CD4-positive, alpha-beta T cell treated with Interleukin-17A for 4 hours (primary cell): ENCODE measurements at regions not wholly inside any gene's neighbourhood (a gene's known extent, or its start where the extent isn't known, plus 50 kb on each side); places are given as distances from the start of the nearest gene placed in this dataset.

Source experiments
- DNase-seq: peaks from one replicate; pipeline ENCODE4 v3.0.0-alpha.2; 2020; ENCODE audit warnings: mixed read lengths

- no peak for DNase-seq
Measured at GRCh38 chr18:25866331-25866730, 224.1 kb downstream of the SS18 start.

- DNase-seq, result no peak
Measured at GRCh38 chr18:25862881-25863600, 227.4 kb downstream of the SS18 start.

- no peak for DNase-seq
Measured at GRCh38 chr18:25853691-25854433, 236.6 kb downstream of the SS18 start.

- no peak for DNase-seq
Measured at GRCh38 chr18:25843791-25844190, 246.6 kb downstream of the SS18 start.

GRCh38 chr18:25842665-25843064 lies 247.7 kb downstream of the SS18 start:
- no peak for DNase-seq

GRCh38 chr18:25834061-25834460 lies 256.4 kb downstream of the SS18 start:
- DNase-seq, result no peak

- DNase-seq, result no peak
Measured at GRCh38 chr18:25832001-25832604, 258.3 kb downstream of the SS18 start.

- DNase-seq, result no peak
Measured at GRCh38 chr18:25831301-25831701, 259.1 kb downstream of the SS18 start.

- no peak for DNase-seq
Measured at GRCh38 chr18:25830787-25831186, 259.6 kb downstream of the SS18 start.

GRCh38 chr18:25827961-25828561 lies 262.4 kb downstream of the SS18 start:
- DNase-seq, result no peak

GRCh38 chr18:25827228-25827627 lies 263.2 kb downstream of the SS18 start:
- no peak for DNase-seq

- no peak for DNase-seq
Measured at GRCh38 chr18:25826823-25827222, 263.6 kb downstream of the SS18 start.

GRCh38 chr18:25825979-25826776 lies 264.2 kb downstream of the SS18 start:
- DNase-seq, result no peak

GRCh38 chr18:25825056-25825455 lies 265.4 kb downstream of the SS18 start:
- DNase-seq, result no peak

- no peak for DNase-seq
Measured at GRCh38 chr18:25819746-25820363, 270.6 kb downstream of the SS18 start.

- DNase-seq, result no peak
Measured at GRCh38 chr18:25818505-25818904, 271.9 kb downstream of the SS18 start.

GRCh38 chr18:25817546-25818237 lies 272.7 kb downstream of the SS18 start:
- DNase-seq, result no peak

- no peak for DNase-seq
Measured at GRCh38 chr18:25815659-25816058, 274.8 kb downstream of the SS18 start.

GRCh38 chr18:25814841-25815458 lies 275.5 kb downstream of the SS18 start:
- no peak for DNase-seq

- DNase-seq, result no peak
Measured at GRCh38 chr18:25813110-25813509, 277.3 kb downstream of the SS18 start.

- DNase-seq, result no peak
Measured at GRCh38 chr18:25810736-25811135, 279.7 kb downstream of the SS18 start.
